ENCODE measurements at regions not wholly inside any gene's neighbourhood (a gene's known extent, or its start where the extent isn't known, plus 50 kb on each side); places are given as distances from the start of the nearest gene placed in this dataset.

DNA sequence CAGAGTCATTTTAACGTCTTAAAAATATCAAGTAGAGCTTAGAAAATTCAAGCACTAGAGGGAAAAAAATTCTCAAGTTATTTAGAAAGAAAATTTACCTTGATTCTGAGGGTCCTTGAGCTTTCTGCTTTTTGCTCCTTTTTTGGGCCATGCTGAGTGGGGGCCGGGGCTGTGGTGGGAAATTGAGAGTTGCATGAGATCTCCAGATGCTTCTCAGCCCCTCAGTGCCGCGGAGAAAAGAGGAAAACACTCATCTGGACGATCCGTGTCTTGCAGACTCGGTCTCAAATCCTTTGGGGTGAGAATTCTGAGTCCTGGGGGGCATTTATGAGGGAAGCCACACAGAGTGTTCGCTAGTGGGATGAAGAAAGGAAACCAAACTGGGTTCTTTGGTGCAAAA is 700.8 kb downstream of the TBC1D22A start:
- TF ChIP-seq, protein P1, sequence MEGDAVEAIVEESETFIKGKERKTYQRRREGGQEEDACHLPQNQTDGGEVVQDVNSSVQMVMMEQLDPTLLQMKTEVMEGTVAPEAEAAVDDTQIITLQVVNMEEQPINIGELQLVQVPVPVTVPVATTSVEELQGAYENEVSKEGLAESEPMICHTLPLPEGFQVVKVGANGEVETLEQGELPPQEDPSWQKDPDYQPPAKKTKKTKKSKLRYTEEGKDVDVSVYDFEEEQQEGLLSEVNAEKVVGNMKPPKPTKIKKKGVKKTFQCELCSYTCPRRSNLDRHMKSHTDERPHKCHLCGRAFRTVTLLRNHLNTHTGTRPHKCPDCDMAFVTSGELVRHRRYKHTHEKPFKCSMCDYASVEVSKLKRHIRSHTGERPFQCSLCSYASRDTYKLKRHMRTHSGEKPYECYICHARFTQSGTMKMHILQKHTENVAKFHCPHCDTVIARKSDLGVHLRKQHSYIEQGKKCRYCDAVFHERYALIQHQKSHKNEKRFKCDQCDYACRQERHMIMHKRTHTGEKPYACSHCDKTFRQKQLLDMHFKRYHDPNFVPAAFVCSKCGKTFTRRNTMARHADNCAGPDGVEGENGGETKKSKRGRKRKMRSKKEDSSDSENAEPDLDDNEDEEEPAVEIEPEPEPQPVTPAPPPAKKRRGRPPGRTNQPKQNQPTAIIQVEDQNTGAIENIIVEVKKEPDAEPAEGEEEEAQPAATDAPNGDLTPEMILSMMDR (IDR thresholded peaks at IDR 0.05; ENCODE audit: insufficient read depth, low read length): no peak
- TF ChIP-seq POLR2AphosphoS5 (IDR thresholded peaks at IDR 0.05; ENCODE audit: low read depth) (no peak), GABPA (IDR thresholded peaks at IDR 0.05; ENCODE audit: low read depth) (no peak)

All from HL-60 (cell line).